Spleen (tissue), 11 donors: ENCODE measurements at regions not wholly inside any gene's neighbourhood (a gene's known extent, or its start where the extent isn't known, plus 50 kb on each side); places are given as distances from the start of the nearest gene placed in this dataset.
"Not testable (repeated sequence)": the region's sequence is repeated elsewhere in the genome, so short reads cannot be mapped to it uniquely, and the experiment has no call there.

Experiments used
- DNase-seq: peaks from one replicate; pipeline ENCODE4 v3.0.0-alpha.2; 2020
- H3K27ac ChIP-seq, 8 donors: fragments of 200-600 bp; sonication (generic) in 7 of 8; 1 replicate in 4 of 8; 2 replicates in 4 of 8; pipeline versions ENCODE4 v1.5.0 to v1.8.0; 2016 to 2021; ENCODE audit warnings: inconsistent platforms in 4 of 8, mild to moderate bottlenecking in 4 of 8, moderate library complexity in 1 of 8
- H3K27me3 ChIP-seq, 7 donors: fragments of 200-600 bp; sonication (generic) in 6 of 7; replicated peaks in 1 of 7; 1 replicate in 4 of 7; 2 replicates in 3 of 7; pipeline versions ENCODE4 v1.5.0 to v1.8.0; 2016 to 2021; ENCODE audit warnings: inconsistent platforms in 3 of 7, mild to moderate bottlenecking in 1 of 7
- H3K36me3 ChIP-seq, 6 donors: fragments of 200-600 bp; sonication (generic) in 5 of 6; 1 replicate in 4 of 6; 2 replicates in 2 of 6; pipeline versions ENCODE4 v1.5.0 to v1.8.0; 2016 to 2021; ENCODE audit warnings: inconsistent platforms in 2 of 6
- H3K4me1 ChIP-seq, 6 donors: fragments of 200-600 bp; sonication (generic) in 5 of 6; 1 replicate in 3 of 6; 2 replicates in 3 of 6; pipeline versions ENCODE4 v1.5.0 to v1.8.0; 2016 to 2021; ENCODE audit warnings: inconsistent platforms in 3 of 6
- H3K4me3 ChIP-seq, 8 donors: fragments of 200-600 bp; sonication (generic) in 7 of 8; 1 replicate in 4 of 8; 2 replicates in 4 of 8; pipeline versions ENCODE4 v1.5.0 to v1.8.0; 2016 to 2021; ENCODE audit warnings: inconsistent platforms in 4 of 8, mild to moderate bottlenecking in 4 of 8, moderate library complexity in 2 of 8
- H3K9me3 ChIP-seq, 8 donors: fragments of 200-600 bp; sonication (generic) in 7 of 8; 1 replicate in 4 of 8; 2 replicates in 4 of 8; pipeline versions ENCODE4 v1.5.0 to v1.8.0; 2016 to 2021; ENCODE audit warnings: inconsistent platforms in 4 of 8
- POLR2A ChIP-seq, 3 donors: fragments of 450-650 bp; IDR thresholded peaks; one replicate each; pipeline ENCODE4 v1.5.1; 2017; ENCODE audit warnings: antibody characterized with exemption in 3 of 3, mild to moderate bottlenecking in 1 of 3
- POLR2AphosphoS5 ChIP-seq, 3 donors: sonication (generic); formaldehyde crosslinking; IDR thresholded peaks; one replicate each; pipeline ENCODE4 v1.5.1; 2017; ENCODE audit warnings: antibody characterized with exemption in 3 of 3
- WGBS, 5 donors: extraction: QIAGEN DNeasy Blood & Tissue Kit in 3 of 5; methylation state at CpG; one replicate each; pipeline versions ENCODE4 v1.1.5 to v1.1.7; 2013 to 2018; 5-methylcytosine and 5-hydroxymethylcytosine counted together
- intact Hi-C: fragments of 100-400 bp; cut with DNase I; formaldehyde crosslinking; loops from one replicate; pipeline ENCODE4 v1.15.0; 2023; ENCODE audit warnings: low total_unique reads
- TF ChIP-seq, protein P1 (sequence below), 11 experiments: fragments of 200-600 bp in 7 of 11; fragments of 450-650 bp in 4 of 11; sonication (generic) in 4 of 11; IDR thresholded peaks in 8 of 11; conservative IDR thresholded peaks in 3 of 11; 1 replicate in 7 of 11; 2 replicates in 4 of 11; pipeline versions ENCODE4 v1.4.0 to v1.8.0; 2016 to 2021; ENCODE audit warnings: antibody characterized with exemption in 11 of 11, inconsistent platforms in 4 of 11, mild to moderate bottlenecking in 1 of 11
- donor health status: healthy with polysubstance abuse.
- donor health status: DM: no; HTN: no; CAD: no; lungs with moderate emphysema.
- donor health status: DM: no; HTN: no; CAD: no.
- donor health status: Bipolar disorder and iron deficiency.
- donor health status: healthy.
- donor health status: DM: no; HTN: no; CAD: no.
- donor health status: DM: yes; HTN: yes; CAD: no.

- Histone ChIP-seq H3K27me3 (peaks cover 0 to 37% (median 0%) of the 10 kb centered on the region in 7 donors), H3K4me1 (peaks cover 0 to 10% (median 0%) of the 10 kb centered on the region in 6 donors), H3K36me3 (no peaks in the 10 kb centered on the region), H3K9me3 (peaks cover 0 to 3% (median 0%) of the 10 kb centered on the region in 8 donors), H3K4me3 (no peak overlapping the region), H3K27ac (no peak overlapping the region)
- 45 to 68% (median 61%) methylated on average over 3 to 4 of the region's 4 CpGs for WGBS, 5 donors
- intact Hi-C loops = no loop called here
- TF ChIP-seq POLR2AphosphoS5 (IDR thresholded peaks at IDR 0.05) = no peak
- no peak for TF ChIP-seq POLR2A (IDR thresholded peaks at IDR 0.05)
- TF ChIP-seq, protein P1, sequence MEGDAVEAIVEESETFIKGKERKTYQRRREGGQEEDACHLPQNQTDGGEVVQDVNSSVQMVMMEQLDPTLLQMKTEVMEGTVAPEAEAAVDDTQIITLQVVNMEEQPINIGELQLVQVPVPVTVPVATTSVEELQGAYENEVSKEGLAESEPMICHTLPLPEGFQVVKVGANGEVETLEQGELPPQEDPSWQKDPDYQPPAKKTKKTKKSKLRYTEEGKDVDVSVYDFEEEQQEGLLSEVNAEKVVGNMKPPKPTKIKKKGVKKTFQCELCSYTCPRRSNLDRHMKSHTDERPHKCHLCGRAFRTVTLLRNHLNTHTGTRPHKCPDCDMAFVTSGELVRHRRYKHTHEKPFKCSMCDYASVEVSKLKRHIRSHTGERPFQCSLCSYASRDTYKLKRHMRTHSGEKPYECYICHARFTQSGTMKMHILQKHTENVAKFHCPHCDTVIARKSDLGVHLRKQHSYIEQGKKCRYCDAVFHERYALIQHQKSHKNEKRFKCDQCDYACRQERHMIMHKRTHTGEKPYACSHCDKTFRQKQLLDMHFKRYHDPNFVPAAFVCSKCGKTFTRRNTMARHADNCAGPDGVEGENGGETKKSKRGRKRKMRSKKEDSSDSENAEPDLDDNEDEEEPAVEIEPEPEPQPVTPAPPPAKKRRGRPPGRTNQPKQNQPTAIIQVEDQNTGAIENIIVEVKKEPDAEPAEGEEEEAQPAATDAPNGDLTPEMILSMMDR (IDR thresholded peaks at IDR 0.05 in 8 of 11, conservative IDR thresholded peaks at IDR 0.05 in 3 of 11) = no peak
- no peak for DNase-seq
These were observed 57.6 kb upstream of the PDZD8 start for GRCh38 chr10:117432866-117433265.

DNA sequence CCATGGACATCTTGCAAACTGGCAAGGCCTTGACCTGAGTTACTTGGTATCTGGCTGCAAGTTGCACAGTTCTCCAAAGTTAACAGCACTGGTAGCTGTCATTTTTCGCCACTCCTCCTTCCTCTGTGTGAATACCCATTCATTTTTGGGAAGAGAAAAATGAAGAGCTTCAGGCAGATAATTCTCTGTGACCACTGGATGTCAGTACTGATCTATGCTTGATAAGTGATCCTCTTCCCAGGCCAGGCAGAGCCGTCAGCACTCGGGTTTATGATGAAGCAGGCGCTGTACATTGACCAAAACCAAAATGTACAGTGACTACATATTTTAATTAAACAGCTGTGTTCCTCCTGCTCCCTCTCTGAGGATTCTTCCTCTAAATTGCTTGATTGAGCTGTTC, 55.9 kb upstream of the PDZD8 start:
- peaks cover 0 to 37% (median 0%) of the 10 kb centered on the region in 7 donors for H3K27me3 ChIP-seq
- DNase-seq = no peak
- TF ChIP-seq POLR2AphosphoS5 (IDR thresholded peaks at IDR 0.05) (no peak), POLR2A (IDR thresholded peaks at IDR 0.05) (no peak)
- TF ChIP-seq, protein P1 (IDR thresholded peaks at IDR 0.05 in 8 of 11, conservative IDR thresholded peaks at IDR 0.05 in 3 of 11) = no peak
- WGBS, 5 donors = 34 to 81% (median 59%) methylated on average over 4 of the region's 4 CpGs
- intact Hi-C loops = no loop called here
- peaks cover 0 to 10% (median 0%) of the 10 kb centered on the region in 6 donors for H3K4me1 ChIP-seq
- H3K36me3 ChIP-seq = no peaks in the 10 kb centered on the region
- H3K27ac ChIP-seq = no peak overlapping the region
- peaks cover 0 to 3% (median 0%) of the 10 kb centered on the region in 8 donors for H3K9me3 ChIP-seq
- no peak overlapping the region for H3K4me3 ChIP-seq

- H3K27ac ChIP-seq, intact Hi-C loops, DNase-seq, H3K9me3 ChIP-seq, H3K4me3 ChIP-seq, H3K36me3 ChIP-seq: not testable (repeated sequence)
- Histone ChIP-seq H3K27me3 (peaks cover 0 to 37% (median 0%) of the 10 kb centered on the region in 7 donors), H3K4me1 (peaks cover 0 to 10% (median 0%) of the 10 kb centered on the region in 6 donors)
- 80 to 100% (median 86%) methylated on average over 2 of the region's 2 CpGs for WGBS, 5 donors
These were observed 55.3 kb upstream of the PDZD8 start for GRCh38 chr10:117430535-117430934.

DNA sequence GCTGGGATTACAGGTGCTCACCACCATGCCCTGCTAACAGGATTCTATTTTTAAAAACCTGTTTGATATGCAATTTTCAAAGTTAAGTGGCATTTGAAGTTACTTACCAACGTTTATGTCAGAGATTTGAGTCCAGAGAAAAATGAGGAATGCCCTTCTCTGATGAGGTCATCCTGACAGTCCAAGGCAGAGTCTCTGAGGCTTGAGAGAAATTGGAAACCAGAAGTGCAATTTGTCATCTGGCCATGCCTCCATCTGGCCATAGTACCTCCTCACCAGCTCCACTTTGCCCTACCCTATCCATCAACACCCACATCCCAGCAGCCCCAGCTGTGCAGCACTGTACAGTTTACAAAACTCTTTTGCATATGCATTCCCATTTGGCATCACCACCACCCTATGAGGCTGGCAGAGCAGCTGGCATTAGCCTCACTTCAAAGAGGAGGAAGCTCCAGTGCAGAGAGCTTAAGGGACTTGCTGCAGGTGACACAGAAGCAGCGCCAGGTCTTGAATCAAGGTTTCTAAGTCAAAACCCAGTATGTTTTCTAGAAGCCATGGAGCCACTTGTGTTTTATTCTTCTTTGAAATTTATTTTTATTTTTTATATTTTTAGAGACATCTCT, 54.5 kb upstream of the PDZD8 start:
- TF ChIP-seq, protein P1 (IDR thresholded peaks at IDR 0.05 in 8 of 11, conservative IDR thresholded peaks at IDR 0.05 in 3 of 11) = no peak
- TF ChIP-seq POLR2A (IDR thresholded peaks at IDR 0.05) = no peak
- no peak for TF ChIP-seq POLR2AphosphoS5 (IDR thresholded peaks at IDR 0.05)
- DNase-seq = no peak

More for the DNA sequence above, 54.5 kb upstream of the PDZD8 start:
- no peak overlapping the region for H3K4me3 ChIP-seq
- H3K4me1 ChIP-seq = peaks cover 0 to 10% (median 0%) of the 10 kb centered on the region in 6 donors
- peaks cover 0 to 3% (median 0%) of the 10 kb centered on the region in 8 donors for H3K9me3 ChIP-seq
- intact Hi-C loops = no loop called here
- peaks cover 0 to 36% (median 0%) of the 10 kb centered on the region in 7 donors for H3K27me3 ChIP-seq
- WGBS, 5 donors = 52 to 71% (median 56%) methylated on average over 2 of the region's 2 CpGs
- no peak overlapping the region for H3K27ac ChIP-seq
- no peaks in the 10 kb centered on the region for H3K36me3 ChIP-seq
